IMR-90 (cell line): ENCODE measurements at regions not wholly inside any gene's neighbourhood (a gene's known extent, or its start where the extent isn't known, plus 50 kb on each side); places are given as distances from the start of the nearest gene placed in this dataset.

Experiments
- CHD1 ChIP-seq: IDR thresholded peaks from 2 replicates; pipeline ENCODE4 v1.6.1; 2012; ENCODE audit warnings: low read depth, low read length, improper control_type of control experiment
- POLR2A ChIP-seq: IDR thresholded peaks from 2 replicates; pipeline ENCODE4 v1.6.1; 2012; ENCODE audit warnings: mild to moderate bottlenecking, low read depth, low read length
- TF ChIP-seq, protein P1 (sequence below): conservative IDR thresholded peaks from 2 replicates; pipeline ENCODE4 v1.5.1; 2012; ENCODE audit warnings: mild to moderate bottlenecking, low read depth, low read length, improper control_type of control experiment

GRCh38 chr13:74767050-74767449 is 632.8 kb upstream of the KLF12 start:
- TF ChIP-seq, protein P1, sequence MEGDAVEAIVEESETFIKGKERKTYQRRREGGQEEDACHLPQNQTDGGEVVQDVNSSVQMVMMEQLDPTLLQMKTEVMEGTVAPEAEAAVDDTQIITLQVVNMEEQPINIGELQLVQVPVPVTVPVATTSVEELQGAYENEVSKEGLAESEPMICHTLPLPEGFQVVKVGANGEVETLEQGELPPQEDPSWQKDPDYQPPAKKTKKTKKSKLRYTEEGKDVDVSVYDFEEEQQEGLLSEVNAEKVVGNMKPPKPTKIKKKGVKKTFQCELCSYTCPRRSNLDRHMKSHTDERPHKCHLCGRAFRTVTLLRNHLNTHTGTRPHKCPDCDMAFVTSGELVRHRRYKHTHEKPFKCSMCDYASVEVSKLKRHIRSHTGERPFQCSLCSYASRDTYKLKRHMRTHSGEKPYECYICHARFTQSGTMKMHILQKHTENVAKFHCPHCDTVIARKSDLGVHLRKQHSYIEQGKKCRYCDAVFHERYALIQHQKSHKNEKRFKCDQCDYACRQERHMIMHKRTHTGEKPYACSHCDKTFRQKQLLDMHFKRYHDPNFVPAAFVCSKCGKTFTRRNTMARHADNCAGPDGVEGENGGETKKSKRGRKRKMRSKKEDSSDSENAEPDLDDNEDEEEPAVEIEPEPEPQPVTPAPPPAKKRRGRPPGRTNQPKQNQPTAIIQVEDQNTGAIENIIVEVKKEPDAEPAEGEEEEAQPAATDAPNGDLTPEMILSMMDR: no peak
- TF ChIP-seq POLR2A (no peak), CHD1 (no peak)
